ENCODE measurements at regions not wholly inside any gene's neighbourhood (a gene's known extent, or its start where the extent isn't known, plus 50 kb on each side); places are given as distances from the start of the nearest gene placed in this dataset.

- DNase-seq: no peak
These were observed 91.2 kb downstream of the SOX9 start for GRCh38 chr17:72212041-72212440.

DNA sequence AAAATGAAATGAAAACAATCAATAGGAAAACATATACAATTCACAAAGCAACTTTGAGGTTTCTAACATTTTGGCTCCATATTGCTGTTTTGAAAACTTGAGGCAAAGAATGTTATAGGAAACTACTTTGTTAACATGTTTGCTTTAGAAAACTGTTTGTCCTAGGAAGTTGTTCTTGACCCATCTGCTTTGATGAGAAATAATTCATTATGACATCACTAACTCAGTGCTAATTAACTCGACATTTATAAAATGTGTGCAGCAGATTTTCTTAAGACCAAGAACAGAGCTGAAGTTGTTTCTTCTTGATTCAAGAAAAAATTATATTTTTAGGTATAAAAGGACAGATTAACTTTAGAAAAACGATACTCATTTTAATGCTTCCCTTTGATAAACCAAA, 94.7 kb downstream of the SOX9 start:
- DNase-seq: no peak

DNA sequence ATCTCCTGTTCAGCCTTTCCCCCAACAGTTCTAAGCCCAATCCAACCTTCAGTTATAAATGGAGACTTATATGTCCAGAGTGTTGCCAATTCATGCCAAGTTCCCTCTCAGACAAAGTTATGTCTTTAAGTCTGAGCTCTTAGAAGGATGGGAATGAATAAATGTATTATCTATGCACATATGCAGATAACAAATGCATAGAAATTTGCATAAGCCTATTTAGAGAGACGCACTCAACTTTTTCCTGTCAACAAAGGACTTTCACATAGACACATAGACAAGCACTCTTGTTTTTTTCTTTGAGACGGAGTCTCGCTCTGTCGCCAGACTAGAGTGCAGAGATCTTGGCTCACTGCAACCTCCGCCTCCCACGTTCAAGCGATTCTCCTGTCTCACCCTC, 95.1 kb downstream of the SOX9 start:
- DNase-seq: no peak

DNA sequence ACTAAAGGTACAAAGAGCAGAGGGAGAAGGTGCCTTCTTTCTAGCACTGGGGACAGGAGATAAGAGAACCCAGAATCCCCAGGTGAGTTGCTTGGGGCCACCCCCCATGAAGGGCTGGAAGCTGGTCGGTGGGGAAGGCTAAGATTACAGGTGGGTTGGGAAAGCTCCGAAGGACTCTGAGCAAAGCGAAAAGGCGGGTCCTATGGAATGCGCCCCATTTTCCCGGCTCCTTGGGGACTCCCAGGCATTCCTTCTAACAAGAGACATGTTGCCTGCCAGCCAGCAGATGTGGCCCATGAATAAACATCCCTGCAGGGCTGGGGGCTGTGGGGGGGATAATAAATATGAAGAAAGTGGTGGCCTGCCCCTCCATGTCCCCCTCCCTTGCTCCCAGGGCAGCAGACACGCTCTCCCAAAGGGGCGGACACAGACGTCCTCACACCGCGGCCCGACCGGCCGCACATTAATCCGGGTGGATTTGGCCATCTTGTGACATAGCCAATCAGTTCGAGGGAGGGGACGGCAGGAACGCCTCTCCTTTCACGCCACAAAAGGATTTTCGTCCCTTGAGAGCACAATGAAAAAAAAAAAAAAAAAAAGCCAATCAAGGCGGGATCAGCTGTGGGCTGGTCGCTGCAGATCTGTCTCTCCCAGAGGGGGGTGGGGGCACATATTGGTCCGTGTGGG, 98.5 kb downstream of the SOX9 start:
- DNase-seq: no peak

DNA sequence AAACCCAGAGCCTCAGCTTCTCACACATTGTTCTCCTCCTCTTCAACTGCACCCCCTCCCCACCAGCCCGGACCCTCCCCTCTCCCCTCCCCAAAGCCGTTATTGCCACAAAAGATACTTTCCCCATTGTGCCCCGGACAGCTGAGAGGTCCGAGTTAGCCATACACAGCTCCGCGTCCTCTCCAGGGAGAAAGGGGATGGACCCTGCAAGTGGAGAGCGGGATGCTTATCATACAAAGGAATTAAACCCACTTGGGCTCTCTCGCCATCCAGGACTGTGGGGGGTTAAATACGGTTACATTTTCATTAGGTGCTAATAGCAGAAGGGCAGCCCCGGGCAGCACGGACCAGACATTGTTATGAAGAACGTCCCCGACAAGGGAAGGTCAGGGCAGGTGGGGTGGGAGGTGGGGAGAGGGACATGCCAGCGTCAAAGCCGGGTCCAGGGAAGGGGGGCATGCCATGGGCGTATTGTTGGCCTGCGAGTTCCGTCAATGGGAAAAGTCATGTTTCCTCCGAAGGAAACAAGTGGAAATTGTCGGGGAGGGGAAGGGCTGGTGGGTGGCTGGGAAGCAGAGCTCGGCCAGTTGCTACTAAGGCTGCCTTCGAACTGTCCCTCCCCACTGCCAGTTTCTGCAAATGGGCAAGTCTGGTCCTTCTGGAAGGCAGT, 99.1 kb downstream of the SOX9 start:
- DNase-seq: no peak

GRCh38 chr17:72222661-72223380, 102.0 kb downstream of the SOX9 start:
- DNase-seq: no peak

- no peak for DNase-seq
These were observed 103.1 kb downstream of the SOX9 start for GRCh38 chr17:72223866-72224291.

DNA sequence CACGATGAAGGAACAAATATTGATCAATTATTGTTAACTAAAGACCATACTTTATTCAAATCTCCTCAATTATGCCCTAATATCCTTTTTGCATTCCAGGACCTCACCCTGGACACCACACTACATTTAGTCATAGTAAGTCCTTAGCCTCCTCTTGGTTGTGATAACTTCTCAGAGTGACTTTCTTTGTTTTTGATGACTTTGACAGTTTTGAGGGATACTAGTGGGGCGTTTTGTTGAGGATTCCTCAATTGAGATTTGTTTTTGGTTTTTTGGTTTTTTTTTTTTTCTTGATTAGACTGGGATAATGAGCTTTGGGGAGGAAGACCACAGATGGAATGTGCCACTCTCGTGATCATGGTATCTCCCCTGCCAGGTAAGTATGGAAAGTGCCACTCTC, 105.5 kb downstream of the SOX9 start:
- DNase-seq: no peak

DNA sequence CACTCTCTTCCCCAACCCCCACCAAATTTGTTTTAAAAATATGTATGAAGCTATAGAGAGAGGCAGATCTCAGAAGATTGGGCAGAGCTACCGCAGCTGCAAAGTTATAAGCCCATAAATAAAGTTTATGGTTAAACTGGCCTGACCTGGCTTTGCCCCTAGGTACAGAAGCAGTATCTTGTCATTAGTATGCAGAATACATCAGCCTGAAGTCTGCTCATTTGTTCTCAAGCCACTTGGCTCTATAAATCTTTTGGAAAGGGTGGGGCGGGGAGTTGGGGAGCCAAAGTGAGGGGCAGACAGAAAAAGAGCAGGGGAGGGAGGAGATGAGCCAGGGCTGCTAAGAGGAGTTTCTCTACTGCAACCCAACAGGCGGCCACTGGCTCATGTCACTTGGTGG, 113.2 kb downstream of the SOX9 start:
- no peak for DNase-seq

- no peak for DNase-seq
These were observed 114.2 kb downstream of the SOX9 start for GRCh38 chr17:72234985-72235384.

DNA sequence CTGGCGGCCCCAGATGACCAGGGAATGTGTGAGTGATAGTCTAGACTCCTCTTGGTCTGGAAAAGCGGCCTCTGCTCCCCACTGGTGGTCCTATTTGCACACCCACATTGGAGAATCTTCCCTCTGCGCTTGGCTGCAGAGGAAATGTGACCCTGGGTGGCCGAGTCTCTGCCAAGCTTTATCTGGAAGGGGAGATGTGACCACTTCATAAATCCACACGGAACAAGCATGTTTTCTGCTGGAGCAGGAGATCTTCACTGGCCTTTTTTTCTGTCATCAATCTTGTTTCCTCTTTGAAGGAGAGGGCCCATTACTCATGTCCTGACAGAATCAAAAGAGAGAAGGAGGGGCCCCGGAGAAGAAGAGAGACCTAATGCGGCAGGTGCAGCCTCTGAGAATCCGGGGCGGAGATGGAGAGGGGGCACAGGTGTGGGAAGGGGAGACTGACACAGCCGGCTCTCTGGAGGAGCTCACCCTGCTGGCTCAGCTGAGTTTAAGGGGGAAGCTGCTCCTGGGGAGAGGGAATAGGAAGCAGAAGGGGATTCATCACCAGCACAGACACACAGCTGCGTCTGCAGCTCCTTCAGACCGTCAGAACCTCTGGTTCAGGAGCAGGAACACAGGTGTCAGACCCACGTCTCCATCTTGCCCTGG, 116.3 kb downstream of the SOX9 start:
- no peak for DNase-seq

- DNase-seq: no peak
These were observed 117.4 kb downstream of the SOX9 start for GRCh38 chr17:72238157-72238673.

GRCh38 chr17:72239548-72239947, 118.7 kb downstream of the SOX9 start:
- no peak for DNase-seq

DNA sequence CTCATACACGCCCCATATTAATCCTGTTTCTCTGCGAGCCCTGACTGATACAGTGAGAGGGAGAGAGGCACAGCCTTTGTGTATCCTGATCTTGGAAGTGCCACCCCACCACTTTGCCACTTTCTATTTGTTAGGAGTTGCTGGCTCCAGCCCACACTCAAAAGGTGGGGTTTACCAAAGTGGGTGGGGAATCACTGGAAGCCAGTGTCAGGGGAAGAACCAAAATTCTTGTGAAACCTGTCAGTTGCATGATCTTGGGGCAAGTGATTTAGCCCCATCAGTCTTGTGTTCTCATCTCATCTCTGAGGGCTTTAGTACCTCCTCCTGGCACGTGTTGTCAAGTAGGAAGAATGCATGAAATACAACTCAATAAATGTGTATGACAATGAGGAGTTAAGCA, 119.5 kb downstream of the SOX9 start:
- no peak for DNase-seq

GRCh38 chr17:72244494-72244893, 123.7 kb downstream of the SOX9 start:
- no peak for DNase-seq

GRCh38 chr17:72244956-72245355, 124.1 kb downstream of the SOX9 start:
- DNase-seq: no peak

DNA sequence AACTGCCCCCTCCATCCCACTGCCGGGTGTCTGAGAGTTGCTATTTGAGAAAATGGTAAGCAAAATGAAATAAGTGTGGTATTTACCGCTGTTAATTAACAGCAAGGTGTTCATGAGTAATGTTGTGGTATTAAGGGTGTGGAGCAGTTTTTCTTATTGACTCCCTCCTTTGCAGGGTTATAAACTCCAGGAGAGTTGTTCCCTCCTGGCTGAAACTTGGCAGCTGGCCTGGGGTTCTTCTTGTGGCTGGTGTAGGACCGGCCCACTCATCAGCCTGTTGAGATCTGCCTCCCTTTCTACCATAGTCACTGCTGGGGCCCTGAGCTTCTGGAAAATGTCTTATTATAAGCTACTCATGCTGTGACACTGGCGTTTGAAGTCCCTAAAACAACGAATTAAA, 128.6 kb downstream of the SOX9 start:
- DNase-seq: no peak

GRCh38 chr17:72250206-72250605, 129.4 kb downstream of the SOX9 start:
- no peak for DNase-seq

- no peak for DNase-seq
These were observed 132.8 kb downstream of the SOX9 start for GRCh38 chr17:72253597-72253996.

GRCh38 chr17:72254808-72255449, 134.1 kb downstream of the SOX9 start:
- no peak for DNase-seq

- no peak for DNase-seq
These were observed 134.7 kb downstream of the SOX9 start for GRCh38 chr17:72255481-72255880.

DNA sequence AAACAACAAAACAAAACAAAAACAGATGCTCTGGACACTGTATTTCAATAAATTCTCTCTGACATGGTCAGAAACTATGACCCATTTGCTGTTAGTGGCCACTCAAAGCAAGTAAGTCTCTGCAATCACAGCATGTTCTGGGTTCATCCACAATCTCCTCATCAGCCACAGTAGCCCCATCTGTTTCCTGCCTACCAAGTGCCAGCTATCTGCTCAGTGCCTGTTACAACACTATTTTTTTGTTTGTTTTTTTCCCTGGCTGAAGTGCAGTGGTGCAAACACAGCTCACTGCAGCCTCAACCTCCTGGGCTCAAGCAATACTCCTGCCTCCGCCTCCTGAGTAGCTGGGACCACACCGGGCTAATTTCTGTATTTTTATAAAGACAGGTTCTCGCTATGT, 137.9 kb downstream of the SOX9 start:
- DNase-seq: no peak

DNA sequence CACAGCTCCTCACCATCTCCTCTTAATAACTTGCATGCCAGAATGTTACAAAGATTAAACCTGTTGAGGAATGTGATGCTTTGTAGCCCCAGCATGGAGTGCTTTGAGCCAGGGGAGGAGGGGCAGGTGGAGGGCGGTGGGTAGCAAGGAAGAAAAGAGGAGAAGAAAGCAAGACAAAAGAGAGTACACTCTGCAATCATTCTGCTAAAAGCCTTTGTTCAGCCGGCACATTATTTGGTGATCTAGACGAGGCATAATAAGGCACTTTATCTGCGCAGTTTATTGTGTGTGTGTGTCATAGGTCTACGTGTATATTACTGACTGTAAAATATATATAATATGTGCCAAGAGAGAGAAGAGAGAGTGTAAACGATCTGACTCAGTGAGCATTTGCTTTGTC, 139.1 kb downstream of the SOX9 start:
- DNase-seq: no peak
